HG03571 (cell line): ENCODE measurements at regions not wholly inside any gene's neighbourhood (a gene's known extent, or its start where the extent isn't known, plus 50 kb on each side); places are given as distances from the start of the nearest gene placed in this dataset.

Source experiments
- ATAC-seq: cut with Tn5 transposase; IDR thresholded peaks from one replicate; pipeline ENCODE4 v1.9.1; 2021; ENCODE audit not compliant: unreplicated experiment

DNA sequence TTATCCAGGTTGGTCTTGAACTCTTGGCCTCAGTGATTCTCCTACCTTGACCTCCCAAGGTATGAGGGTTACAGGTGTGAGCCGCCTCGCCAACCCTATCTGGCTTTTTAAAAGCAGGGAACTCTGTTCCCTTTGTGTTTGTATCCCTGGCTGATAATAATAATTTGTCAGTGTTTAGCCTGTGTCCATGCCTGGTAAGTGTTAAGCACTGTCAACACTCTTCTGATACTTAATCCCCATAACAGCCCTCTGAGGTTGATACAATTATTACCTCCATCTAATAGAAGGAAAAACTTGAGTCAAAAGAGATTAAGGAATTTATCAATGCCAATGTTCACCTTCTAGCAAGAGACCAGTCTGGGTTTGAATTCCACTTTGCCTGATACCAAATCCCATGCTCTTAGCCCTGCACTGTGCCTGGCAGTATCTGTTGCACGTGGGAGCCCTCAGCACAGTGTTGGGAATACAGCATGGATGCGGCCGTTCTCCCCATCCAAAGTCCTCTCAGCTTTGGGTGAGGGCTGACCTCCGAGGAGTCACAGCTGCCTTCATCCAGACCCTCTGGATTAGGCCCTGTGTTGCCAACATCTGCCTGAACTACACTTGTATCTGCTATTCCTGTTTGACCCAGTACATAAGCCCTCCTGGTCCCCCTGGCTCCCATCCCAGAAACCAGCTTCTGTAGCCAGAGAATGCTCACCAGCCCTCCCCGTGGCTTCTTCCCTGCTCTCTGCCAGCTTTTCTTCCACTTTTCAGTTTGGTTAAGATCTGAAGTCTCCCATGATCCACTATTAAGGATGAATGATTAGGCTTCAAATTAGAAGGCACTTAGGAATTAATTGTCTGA lies 335.6 kb upstream of the ASIC2 start:
- ATAC-seq = no peak

DNA sequence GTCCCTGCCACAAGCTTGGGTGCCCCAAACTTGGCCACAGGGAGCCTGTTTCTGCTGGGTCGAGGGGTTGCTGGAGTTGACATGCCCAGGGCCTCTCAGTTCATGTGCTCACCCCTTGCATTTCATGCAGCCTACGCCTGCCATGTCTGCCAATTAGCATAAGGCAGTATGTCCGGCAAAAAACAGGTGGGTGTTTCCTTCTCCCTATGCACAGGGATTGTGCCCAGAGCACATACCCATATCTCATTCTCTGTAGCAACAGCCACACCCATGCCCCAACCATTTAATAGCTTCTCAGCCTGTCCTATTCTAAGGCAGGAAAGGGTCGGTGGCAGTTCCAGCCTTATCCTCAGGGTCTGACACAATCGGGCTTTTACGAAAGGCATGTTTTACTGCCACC lies 340.4 kb upstream of the ASIC2 start:
- no peak for ATAC-seq

- no peak for ATAC-seq
These were observed 344.4 kb upstream of the ASIC2 start for GRCh38 chr17:33637534-33637933.

GRCh38 chr17:33639103-33639880 lies 346.2 kb upstream of the ASIC2 start:
- ATAC-seq = no peak

GRCh38 chr17:33640629-33641028 lies 347.5 kb upstream of the ASIC2 start:
- no peak for ATAC-seq

DNA sequence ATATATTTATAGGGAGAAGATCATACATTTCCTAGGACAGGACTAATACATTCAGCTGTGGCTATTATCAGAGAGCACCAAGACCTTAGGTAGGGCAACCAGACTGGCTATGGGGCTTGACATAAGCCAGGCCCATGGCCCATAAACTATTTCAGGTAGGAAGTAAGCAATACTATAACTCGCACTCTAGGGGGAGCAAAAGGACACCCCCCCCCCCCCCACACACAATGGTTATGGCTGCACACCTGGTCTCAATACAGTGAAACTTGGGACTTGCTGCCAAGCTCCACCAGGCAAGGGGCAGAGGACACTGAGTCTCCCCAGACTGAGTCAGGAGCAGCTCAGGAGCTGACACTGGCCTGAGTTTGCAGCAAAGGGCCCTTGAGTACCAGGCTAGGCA lies 348.9 kb upstream of the ASIC2 start:
- ATAC-seq = no peak

GRCh38 chr17:33647956-33648355 lies 354.9 kb upstream of the ASIC2 start:
- ATAC-seq = no peak

GRCh38 chr17:33650304-33650703 lies 357.2 kb upstream of the ASIC2 start:
- ATAC-seq = no peak

GRCh38 chr17:33651686-33652085 lies 358.6 kb upstream of the ASIC2 start:
- ATAC-seq = no peak

DNA sequence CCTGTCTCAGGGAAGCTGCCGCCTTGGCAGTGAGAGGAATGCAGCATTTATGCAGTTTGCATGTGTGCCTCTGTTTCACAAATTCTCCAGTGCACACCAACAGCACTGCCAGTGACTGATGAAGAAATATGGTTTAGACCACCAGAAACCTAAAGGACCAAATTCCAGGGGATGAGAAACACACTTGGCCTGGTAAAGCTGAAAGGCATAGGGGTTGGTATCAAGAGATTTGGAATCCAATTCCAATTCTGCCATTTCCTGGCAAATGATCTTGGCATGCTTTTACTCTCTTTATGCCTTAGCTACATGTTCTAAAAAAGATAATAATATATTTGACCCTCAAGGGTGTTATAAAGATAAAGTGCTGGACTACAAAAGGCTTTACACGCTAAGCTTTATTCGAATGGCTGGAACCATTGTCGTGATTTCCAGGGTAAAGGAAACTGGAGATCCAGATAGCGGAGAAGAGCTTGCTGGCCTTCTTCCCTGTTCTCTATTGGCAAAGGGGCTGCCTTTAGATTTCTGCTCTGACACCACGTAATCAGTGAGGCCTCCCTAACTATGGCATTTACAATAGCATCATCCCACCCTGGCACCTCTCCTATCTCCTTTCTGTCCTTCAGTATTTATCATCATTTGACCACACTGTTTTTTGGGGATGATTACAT lies 359.8 kb upstream of the ASIC2 start:
- ATAC-seq = no peak

- ATAC-seq = no peak
These were observed 360.3 kb upstream of the ASIC2 start for GRCh38 chr17:33653399-33653788.

- no peak for ATAC-seq
These were observed 364.1 kb upstream of the ASIC2 start for GRCh38 chr17:33657181-33657580.

GRCh38 chr17:33661975-33662374 lies 368.9 kb upstream of the ASIC2 start:
- no peak for ATAC-seq

DNA sequence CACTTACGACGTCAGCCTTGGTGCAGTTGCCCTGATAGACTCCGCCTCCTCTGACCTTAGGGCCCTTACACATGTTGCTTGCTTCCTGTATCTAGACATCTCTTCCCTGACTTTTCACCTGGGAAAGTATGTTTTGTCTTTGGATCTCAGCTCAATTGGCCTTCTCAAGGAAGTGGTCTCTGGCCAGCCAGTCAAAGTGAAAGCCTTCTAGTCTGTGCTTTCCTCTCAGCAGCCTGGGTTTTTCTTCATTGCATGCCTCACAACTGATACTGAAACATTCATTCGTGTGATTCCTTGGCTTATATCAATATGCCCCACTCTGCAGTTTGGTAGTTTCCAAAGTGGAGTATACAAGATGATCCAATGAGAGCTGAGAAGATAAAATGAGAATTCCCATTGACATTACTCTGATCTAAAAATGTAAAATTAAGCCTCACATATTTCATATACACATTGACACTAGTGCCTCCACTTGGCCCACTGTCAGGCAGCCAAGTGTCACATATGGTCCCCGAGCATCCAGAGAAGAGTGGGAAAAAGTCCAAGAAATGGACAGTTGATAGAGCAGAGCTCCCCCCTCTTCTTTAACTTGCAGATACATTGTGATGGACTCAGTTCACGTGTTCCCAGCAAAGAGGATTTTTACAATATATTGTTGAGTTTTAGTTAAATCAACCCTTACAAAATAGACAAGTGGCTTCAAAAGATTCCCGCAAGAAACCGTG lies 371.2 kb upstream of the ASIC2 start:
- no peak for ATAC-seq

GRCh38 chr17:33667052-33667509 lies 374.0 kb upstream of the ASIC2 start:
- no peak for ATAC-seq

- ATAC-seq = no peak
These were observed 374.6 kb upstream of the ASIC2 start for GRCh38 chr17:33667671-33668070.

GRCh38 chr17:33668516-33668915 lies 375.4 kb upstream of the ASIC2 start:
- ATAC-seq = no peak

DNA sequence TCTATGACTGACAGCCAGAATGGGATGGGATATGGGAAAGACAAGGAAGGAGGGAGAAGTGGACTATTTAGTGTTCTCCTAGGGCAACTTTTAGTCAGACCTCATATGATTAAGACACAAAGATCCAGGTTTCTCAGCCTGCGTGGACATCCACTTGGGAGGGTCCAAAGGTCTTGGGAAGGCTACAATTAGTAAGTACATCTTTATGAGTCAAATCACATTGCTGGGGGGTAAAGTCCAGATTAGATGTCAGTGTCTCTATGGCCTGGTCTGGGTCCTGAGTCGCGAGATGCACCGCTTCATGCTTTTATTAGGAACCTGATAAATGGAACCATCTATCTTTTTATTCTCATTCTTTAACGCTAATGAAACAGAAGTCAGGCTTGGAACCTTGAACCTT lies 378.4 kb upstream of the ASIC2 start:
- no peak for ATAC-seq

DNA sequence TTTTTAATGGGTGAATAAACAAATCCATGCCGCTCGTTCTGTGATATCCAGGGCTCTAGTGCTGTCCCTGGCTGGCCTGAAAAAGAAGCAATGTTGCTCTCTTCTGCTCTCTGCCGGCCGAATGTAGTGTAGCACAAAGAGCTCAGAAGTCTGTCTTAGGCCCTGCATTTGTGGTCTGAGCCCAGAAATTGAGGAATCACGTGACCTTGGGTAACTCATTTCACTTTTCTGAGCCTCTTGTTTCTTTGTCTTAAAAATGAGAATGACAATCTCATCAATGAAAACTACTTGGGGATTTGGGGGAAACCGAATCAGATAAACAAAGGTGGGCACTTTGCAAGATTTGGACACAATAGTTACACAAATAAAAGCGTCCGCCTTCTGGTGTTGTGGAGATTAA lies 381.6 kb upstream of the ASIC2 start:
- ATAC-seq = no peak

- ATAC-seq = no peak
These were observed 383.3 kb upstream of the ASIC2 start for GRCh38 chr17:33676444-33676843.

DNA sequence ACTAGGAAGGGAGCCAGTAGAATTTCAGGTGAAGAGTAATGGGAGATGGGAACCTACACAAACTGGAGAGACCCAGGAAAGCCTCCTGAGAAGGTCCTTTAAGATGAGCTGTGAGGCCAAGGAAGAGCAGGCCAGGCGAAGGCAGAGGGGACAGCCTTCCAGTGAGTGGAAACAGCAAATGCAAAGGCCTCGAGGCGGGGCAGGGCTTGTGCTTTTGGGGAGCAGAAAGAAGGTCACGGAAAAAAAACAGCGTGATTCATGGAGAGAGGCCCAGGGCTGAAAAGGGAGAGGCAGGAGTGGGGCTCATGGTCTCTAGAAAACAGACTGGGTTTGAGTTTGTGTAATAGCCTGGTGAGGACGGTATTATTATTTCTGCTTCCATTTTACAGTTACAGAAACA lies 386.5 kb upstream of the ASIC2 start:
- no peak for ATAC-seq
